ENCODE measurements at regions not wholly inside any gene's neighbourhood (a gene's known extent, or its start where the extent isn't known, plus 50 kb on each side); places are given as distances from the start of the nearest gene placed in this dataset.

GRCh38 chr1:173354937-173355280, 122.2 kb upstream of the PRDX6 start:
- H3K27ac Mint-ChIP-seq (ENCODE audit: unreplicated experiment) = no peak overlapping the region
- H3K9me3 Mint-ChIP-seq (ENCODE audit: unreplicated experiment) = peaks cover 17% of the 10 kb centered on the region
- H3K4me3 Mint-ChIP-seq (ENCODE audit: unreplicated experiment) = no peak overlapping the region
- DNase-seq (ENCODE audit: extremely low spot score, unreplicated experiment) = peak; percentile 11
- H3K36me3 Mint-ChIP-seq (ENCODE audit: unreplicated experiment) = no peaks in the 10 kb centered on the region
- H3K4me1 Mint-ChIP-seq (ENCODE audit: unreplicated experiment) = no peaks in the 10 kb centered on the region
- TF ChIP-seq, protein P1, sequence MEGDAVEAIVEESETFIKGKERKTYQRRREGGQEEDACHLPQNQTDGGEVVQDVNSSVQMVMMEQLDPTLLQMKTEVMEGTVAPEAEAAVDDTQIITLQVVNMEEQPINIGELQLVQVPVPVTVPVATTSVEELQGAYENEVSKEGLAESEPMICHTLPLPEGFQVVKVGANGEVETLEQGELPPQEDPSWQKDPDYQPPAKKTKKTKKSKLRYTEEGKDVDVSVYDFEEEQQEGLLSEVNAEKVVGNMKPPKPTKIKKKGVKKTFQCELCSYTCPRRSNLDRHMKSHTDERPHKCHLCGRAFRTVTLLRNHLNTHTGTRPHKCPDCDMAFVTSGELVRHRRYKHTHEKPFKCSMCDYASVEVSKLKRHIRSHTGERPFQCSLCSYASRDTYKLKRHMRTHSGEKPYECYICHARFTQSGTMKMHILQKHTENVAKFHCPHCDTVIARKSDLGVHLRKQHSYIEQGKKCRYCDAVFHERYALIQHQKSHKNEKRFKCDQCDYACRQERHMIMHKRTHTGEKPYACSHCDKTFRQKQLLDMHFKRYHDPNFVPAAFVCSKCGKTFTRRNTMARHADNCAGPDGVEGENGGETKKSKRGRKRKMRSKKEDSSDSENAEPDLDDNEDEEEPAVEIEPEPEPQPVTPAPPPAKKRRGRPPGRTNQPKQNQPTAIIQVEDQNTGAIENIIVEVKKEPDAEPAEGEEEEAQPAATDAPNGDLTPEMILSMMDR (IDR thresholded peaks at IDR 0.05) = no peak
- peaks cover 8% of the 10 kb centered on the region for H3K27me3 Mint-ChIP-seq (ENCODE audit: unreplicated experiment)

GRCh38 chr1:173355281-173356031, 121.7 kb upstream of the PRDX6 start:
- DNase-seq (ENCODE audit: extremely low spot score, unreplicated experiment) = peak; percentile 46
- Mint-ChIP-seq H3K27me3 (ENCODE audit: unreplicated experiment) (peaks cover 10% of the 10 kb centered on the region), H3K4me1 (ENCODE audit: unreplicated experiment) (no peaks in the 10 kb centered on the region), H3K4me3 (ENCODE audit: unreplicated experiment) (no peak overlapping the region), H3K27ac (ENCODE audit: unreplicated experiment) (no peak overlapping the region), H3K9me3 (ENCODE audit: unreplicated experiment) (peaks cover 17% of the 10 kb centered on the region), H3K36me3 (ENCODE audit: unreplicated experiment) (no peaks in the 10 kb centered on the region)
- TF ChIP-seq, protein P1 (IDR thresholded peaks at IDR 0.05) = no peak

- no peaks in the 10 kb centered on the region for H3K36me3 Mint-ChIP-seq (ENCODE audit: unreplicated experiment)
- no peaks in the 10 kb centered on the region for H3K4me1 Mint-ChIP-seq (ENCODE audit: unreplicated experiment)
- peaks cover 17% of the 10 kb centered on the region for H3K9me3 Mint-ChIP-seq (ENCODE audit: unreplicated experiment)
- H3K27me3 Mint-ChIP-seq (ENCODE audit: unreplicated experiment) = peaks cover 10% of the 10 kb centered on the region
- TF ChIP-seq, protein P1 (IDR thresholded peaks at IDR 0.05) = no peak
- no peak for DNase-seq (ENCODE audit: extremely low spot score, unreplicated experiment)
- no peak overlapping the region for H3K27ac Mint-ChIP-seq (ENCODE audit: unreplicated experiment)
- H3K4me3 Mint-ChIP-seq (ENCODE audit: unreplicated experiment) = no peak overlapping the region
Observed at GRCh38 chr1:173356191-173356762, 120.9 kb upstream of the PRDX6 start.

DNA sequence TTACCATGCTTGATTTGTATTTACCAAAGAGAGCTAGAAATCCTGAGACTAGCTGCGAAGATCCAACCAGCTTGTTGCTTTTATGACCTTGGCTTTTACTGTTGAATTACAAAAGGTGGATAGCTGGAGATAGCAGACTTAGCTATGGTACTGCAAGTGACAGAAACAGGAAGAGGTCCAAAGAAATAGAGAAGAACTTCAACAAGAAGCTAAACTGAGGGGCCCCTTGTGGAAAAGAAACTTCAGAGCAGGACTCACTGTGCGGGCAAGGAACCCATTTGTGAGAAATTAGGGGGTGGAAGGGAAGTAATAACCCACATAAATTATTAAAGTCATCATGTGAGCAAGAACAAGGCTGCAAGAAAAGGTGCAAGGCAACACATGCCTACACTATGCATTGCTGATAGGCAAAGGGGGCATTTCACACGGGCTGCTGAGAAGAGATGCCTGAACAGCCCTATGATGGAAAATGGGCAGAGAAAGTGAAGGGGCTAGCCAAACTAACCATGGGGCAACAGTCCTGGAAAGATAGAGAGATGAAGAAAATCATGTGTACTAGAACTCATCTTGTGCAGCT, 116.6 kb upstream of the PRDX6 start:
- peaks cover 11% of the 10 kb centered on the region for H3K27me3 Mint-ChIP-seq (ENCODE audit: unreplicated experiment)
- peak; percentile 21 for DNase-seq (ENCODE audit: extremely low spot score, unreplicated experiment)
- H3K9me3 Mint-ChIP-seq (ENCODE audit: unreplicated experiment) = no peaks in the 10 kb centered on the region
- no peaks in the 10 kb centered on the region for H3K4me1 Mint-ChIP-seq (ENCODE audit: unreplicated experiment)
- no peak overlapping the region for H3K27ac Mint-ChIP-seq (ENCODE audit: unreplicated experiment)
- H3K36me3 Mint-ChIP-seq (ENCODE audit: unreplicated experiment) = no peaks in the 10 kb centered on the region
- H3K4me3 Mint-ChIP-seq (ENCODE audit: unreplicated experiment) = no peak overlapping the region
- TF ChIP-seq, protein P1 (IDR thresholded peaks at IDR 0.05) = no peak

GRCh38 chr1:173362543-173362942, 114.6 kb upstream of the PRDX6 start:
- Mint-ChIP-seq H3K4me1 (ENCODE audit: unreplicated experiment) (no peaks in the 10 kb centered on the region), H3K9me3 (ENCODE audit: unreplicated experiment) (no peaks in the 10 kb centered on the region), H3K36me3 (ENCODE audit: unreplicated experiment) (no peaks in the 10 kb centered on the region), H3K27ac (ENCODE audit: unreplicated experiment) (no peak overlapping the region), H3K27me3 (ENCODE audit: unreplicated experiment) (peaks cover 11% of the 10 kb centered on the region), H3K4me3 (ENCODE audit: unreplicated experiment) (no peak overlapping the region)
- DNase-seq (ENCODE audit: extremely low spot score, unreplicated experiment) = peak; percentile 10
- TF ChIP-seq, protein P1 (IDR thresholded peaks at IDR 0.05) = no peak
